Fibroblast of the aortic adventitia (primary cell): ENCODE measurements at regions not wholly inside any gene's neighbourhood (a gene's known extent, or its start where the extent isn't known, plus 50 kb on each side); places are given as distances from the start of the nearest gene placed in this dataset.

Experiments
- DNase-seq: peaks from one replicate; pipeline ENCODE4 v3.0.0-alpha.2; 2010; ENCODE audit warnings: low read depth
- H3K4me3 ChIP-seq: 2 replicates; pipeline ENCODE4 v1.5.1; 2011; ENCODE audit warnings: low read depth, mild to moderate bottlenecking, control low read depth, low read length, moderate library complexity
- CTCF ChIP-seq: IDR thresholded peaks from 2 replicates; pipeline ENCODE4 v1.5.1; 2011; ENCODE audit warnings: mild to moderate bottlenecking, low read length, control low read depth, inconsistent platforms; ENCODE audit not compliant: insufficient read depth

DNA sequence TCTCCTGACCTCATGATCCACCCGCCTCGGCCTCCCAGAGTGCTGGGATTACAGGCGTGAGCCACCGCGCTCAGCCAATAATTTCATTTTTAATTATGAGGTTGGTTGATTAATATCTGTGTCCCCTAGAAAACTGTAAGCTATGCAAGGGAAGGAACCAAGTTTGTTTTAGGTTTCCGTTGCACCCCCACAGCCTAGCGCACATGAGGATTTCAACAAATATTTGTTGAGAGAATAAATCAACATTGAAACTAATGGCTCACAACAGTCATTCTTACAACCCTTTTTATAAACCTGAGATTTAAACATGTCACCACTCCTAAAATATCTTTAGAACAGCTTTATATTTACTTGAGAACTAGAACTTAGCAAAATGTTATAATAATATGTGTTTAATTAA lies 114.0 kb upstream of the CARMIL1 start:
- DNase-seq: no peak
- no peak for TF ChIP-seq CTCF

DNA sequence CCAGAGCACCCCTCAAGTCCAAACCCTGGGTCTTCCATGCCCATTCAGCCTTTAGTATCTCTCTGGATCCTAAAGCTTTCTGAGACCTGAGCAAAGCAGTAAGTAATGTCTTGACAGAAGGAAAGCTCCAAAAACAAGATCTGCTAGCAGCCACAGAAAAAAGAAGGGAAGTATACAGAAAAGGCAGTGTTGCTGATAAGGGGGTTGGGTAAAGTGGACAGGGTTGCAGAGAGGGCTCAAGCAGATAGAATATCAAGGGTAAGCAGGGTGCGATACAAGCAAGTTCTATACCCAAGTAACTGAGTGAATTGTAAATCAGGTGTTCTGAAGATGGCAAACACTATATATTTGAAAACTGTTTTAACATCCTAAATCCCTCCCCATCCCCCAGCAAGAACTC lies 113.4 kb upstream of the CARMIL1 start:
- H3K4me3 ChIP-seq: no peak overlapping the region
- DNase-seq: no peak
- no peak for TF ChIP-seq CTCF

More for the DNA sequence above, 114.0 kb upstream of the CARMIL1 start:
- H3K4me3 ChIP-seq: no peak overlapping the region

DNA sequence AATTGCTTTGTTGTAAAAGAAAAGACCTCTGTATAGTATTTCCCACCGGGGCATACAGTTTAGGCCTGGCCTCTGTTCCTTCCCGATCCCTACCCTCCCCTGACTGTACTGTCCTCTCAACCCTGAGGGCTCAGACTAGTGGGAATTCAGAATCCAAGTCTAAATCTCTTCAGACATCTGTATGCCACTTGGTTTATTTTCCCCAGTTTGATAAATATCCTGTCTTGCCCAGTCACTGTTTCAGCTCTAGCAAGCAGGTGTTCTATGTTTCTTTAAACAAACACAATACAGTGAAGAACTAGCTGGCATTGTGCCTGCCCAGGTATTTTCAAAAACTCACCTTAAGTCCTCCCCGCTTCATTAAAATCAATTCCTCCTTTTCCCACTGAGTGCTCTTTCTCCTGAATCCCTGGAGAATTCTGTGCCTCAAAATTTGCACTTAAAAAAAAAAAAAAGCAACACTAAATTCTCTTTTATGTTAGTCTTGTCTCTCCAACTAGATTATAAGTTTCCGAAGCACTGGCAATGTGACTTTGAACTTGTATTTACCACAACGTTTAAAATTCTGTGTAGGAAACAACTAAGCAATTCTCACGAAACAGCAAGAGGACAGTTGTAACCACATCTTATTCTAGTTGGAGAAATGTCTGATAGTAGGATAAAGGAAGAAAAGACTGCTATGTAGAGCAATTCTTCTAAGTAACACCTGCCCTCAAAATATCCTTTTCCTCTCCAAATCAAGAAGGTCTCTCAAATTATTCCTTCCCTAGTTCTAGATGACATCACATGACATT lies 112.0 kb upstream of the CARMIL1 start:
- no peak for DNase-seq
- no peak for TF ChIP-seq CTCF
- no peak overlapping the region for H3K4me3 ChIP-seq

DNA sequence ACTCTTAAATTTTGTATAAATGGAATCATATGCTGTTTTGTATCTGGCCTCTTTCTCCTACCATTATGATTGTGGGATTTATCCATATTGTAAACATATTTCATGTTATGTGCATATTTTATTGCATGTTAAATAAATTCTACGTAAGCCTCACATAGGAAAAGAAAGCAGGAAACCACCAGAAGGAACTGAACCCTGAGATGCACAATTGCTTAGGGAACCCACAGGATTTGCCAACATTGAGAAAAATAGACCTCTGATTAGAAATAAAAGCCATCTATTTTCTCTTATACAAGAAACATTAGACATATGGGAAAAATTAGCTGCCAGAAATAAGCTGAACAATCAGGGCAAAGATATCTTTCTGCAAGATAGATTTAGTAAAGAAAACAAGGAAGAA lies 111.2 kb upstream of the CARMIL1 start:
- no peak for TF ChIP-seq CTCF
- DNase-seq: no peak
- H3K4me3 ChIP-seq: no peak overlapping the region

GRCh38 chr6:25168637-25169036 lies 110.5 kb upstream of the CARMIL1 start:
- no peak for DNase-seq
- no peak for TF ChIP-seq CTCF
- no peak overlapping the region for H3K4me3 ChIP-seq

GRCh38 chr6:25169553-25169952 lies 109.6 kb upstream of the CARMIL1 start:
- peak; percentile 51 for DNase-seq
- TF ChIP-seq CTCF: no peak

DNA sequence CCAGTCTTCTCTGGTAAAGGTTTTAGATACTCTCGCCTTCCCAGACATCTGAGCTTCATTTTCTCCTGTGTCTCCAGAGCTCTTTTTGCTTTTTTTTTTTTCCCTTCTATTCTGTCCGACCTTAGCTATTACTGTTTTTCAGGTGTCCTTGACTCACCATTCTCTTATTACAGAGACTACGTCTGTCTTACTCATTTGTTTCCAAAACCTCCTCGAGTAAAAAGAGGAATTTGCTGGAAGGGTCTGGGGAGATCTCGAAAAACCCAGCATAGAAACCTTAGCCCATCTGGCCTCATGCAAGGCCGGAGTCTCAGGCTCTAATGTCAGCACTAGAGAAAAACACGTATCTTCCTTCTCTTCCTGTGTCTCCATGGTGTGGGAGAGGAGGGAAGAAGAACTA lies 109.2 kb upstream of the CARMIL1 start:
- no peak for TF ChIP-seq CTCF
- DNase-seq: no peak
- no peak overlapping the region for H3K4me3 ChIP-seq

More at GRCh38 chr6:25169553-25169952, 109.6 kb upstream of the CARMIL1 start:
- H3K4me3 ChIP-seq: no peak overlapping the region
